ENCODE measurements at regions not wholly inside any gene's neighbourhood (a gene's known extent, or its start where the extent isn't known, plus 50 kb on each side); places are given as distances from the start of the nearest gene placed in this dataset.

GRCh38 chr18:52183107-52183506 is 156.9 kb upstream of the DCC start:
- TF ChIP-seq CTCF (IDR thresholded peaks at IDR 0.05; ENCODE audit: low read depth, low read length) (no peak), EZH2phosphoT487 (IDR thresholded peaks at IDR 0.05; ENCODE audit: low read depth) (no peak)
